Stimulated activated CD4-positive, alpha-beta T cell treated with anti-CD3 and anti-CD28 coated beads, Interleukin-1b, Interleukin-23, amount 100 ng/mL, for 48 hours (primary cell): ENCODE measurements at regions not wholly inside any gene's neighbourhood (a gene's known extent, or its start where the extent isn't known, plus 50 kb on each side); places are given as distances from the start of the nearest gene placed in this dataset.

Experiments
- DNase-seq: peaks from one replicate; pipeline ENCODE4 v3.0.0-alpha.2; 2020

DNA sequence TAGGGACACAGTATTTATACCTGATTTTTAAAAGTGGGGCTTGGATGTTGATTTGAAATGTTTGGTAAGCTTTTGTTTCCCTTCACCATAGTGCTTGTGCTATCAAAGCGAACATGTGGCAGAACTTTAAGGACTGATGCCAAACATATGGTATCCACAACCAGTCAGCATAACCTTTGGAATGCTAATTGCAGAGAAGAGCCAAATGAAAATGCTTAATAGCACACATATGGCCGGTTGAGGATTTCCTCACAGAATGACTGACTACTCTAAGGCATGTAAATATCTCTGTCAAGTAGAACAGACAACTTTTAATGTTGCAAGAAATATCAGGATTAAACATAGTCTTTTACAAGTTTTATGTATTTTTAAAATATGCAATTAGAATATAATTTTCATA, 120.9 kb upstream of the COL3A1 start:
- no peak for DNase-seq

DNA sequence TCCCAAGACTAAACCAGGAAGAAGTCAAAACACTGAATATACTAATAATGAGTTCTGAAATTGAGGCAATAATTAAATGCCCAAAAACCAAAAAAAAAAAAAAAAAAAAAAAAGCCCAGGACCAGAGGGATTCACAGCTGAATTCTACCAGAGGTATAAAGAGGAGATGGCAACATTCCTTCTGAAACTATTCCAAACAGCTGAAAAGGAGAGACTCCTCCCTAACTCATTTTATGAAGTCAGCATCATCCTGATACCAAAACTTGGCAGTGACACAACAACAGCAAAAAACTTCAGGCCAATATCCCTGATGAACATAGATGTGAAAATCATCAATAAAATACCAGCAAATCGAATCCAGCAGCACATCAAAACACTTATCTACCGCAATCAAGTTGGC, 108.5 kb upstream of the COL3A1 start:
- DNase-seq, result no peak

DNA sequence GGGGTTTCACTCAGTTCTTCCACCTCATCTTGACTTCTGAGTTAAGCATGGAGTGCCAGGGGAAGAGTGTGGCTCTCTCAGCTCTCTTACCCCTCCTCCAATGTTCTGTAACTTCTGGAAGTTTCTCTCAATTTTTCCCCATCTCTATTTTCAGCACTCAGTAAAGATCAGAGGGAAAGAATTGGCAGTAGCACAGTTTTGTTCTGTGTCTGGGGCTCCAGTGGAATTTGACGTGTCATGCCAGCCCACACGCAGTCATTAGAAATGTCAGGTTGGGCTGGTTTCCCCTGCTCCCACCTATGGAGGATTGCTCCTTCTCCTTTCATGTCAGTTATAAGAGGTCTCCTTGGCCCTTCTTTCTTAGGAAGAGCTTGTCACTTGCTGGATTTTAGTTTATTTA, 104.6 kb upstream of the COL3A1 start:
- DNase-seq, result peak; percentile 1

DNA sequence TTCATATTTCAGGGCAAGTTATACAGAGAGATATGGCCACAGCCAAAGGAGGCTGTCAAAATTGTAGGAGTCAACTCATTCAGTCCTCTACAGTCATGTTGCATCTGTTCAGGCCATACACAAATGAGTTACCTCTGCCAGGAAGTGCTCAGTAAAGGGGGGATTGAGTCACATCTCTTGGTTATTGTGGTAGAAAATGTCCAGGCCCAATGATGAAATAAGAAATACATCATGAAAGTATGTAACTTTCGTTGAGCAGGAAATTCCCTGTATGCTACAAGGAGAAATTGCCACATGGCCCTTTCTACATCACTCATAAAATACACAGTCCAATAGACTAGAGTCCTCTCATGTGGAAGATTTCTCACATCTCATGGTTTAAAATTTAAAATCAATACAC, 103.9 kb upstream of the COL3A1 start:
- peak; percentile 9 for DNase-seq

DNA sequence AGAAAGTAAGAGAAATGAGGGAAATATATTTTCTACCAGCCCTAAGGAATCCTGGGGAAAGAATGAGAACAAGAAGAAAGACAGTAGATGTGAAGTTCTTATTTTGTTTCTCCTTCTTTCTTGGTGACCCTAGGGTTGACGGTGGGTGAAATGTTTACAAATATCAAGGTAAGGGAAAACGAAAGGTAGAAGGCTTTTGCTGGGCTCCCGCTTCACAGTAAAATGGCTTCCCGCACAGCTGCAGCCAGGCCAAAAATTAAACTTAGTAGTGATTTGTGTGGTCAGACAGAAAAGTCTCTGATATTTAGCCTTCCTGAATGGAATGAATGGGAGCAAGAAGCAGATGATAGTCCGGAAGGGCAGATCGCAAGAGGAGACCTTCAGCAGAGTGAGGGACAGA, 99.1 kb upstream of the COL3A1 start:
- no peak for DNase-seq

DNA sequence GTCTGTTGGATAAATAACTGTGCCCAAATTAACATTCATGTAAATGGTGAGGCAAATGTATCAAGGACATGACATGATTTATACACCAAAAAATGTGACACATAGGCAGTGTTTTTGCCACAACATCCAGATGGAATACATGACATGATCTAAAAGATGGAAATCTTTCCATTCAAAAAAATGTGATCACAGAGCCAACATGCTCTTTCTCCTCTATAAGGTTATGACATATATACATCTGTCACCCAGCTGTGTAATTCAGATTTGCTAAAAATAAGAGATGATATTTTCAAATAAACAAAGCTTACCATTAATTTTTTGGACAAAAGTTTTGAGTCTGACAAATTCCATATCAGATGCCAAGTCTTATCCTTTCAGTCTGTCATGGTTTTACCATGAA, 95.5 kb upstream of the COL3A1 start:
- DNase-seq, result no peak

DNA sequence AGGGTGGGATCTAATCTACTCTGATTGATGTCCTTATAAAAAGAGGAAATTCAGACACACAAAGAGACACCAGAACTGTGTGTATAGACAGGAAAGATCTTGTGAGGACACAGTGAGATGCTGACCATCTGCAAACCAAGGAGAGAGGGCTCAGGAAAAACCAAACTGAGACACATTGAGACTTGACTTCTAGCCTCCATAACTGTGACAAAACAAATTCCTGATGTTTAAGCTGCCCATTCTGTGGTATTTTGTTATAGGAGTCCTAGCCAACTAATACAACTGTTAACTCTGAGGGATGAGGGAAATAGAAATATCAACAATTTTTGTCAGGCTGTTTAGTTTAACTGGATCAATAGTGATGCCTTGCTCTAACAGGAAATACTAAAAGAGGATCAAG, 93.4 kb upstream of the COL3A1 start:
- no peak for DNase-seq

DNA sequence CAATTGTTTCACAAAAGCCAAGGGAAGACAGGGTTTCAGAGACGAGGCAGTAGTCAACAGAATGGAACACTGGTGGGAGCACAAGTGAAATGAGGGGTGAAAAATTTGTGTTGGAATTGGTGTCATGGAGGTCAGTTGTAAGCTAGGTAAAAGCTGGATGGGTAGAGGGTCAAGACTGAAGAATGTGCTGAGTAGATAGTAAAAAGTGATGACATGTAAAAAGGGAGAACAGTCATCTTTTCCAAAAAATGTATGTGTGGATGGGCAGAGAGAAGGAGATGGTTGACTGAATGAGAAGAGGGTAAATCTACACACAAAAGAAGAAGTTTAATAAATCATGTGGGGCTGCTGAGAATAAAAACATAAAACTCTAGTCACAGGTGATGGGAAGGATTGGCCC, 92.7 kb upstream of the COL3A1 start:
- no peak for DNase-seq

DNA sequence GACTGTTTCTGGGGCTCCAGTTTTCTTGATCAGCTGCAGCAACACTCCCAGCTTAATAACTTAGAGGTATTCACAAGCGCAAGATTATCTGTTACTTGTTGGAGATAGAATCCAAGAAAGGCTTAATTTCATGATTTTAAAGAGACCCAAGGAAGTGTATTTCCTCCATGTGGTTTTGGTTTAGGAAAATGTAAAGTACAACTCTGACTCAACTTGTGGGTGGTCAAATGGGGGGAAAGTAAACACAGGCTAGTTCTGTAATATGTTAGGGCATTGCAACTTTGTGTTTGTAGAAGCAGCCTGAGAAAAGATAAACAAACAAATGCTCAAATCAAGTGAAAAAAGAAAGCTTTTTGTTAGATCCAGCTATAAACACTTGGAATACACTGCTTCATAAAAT, 90.1 kb upstream of the COL3A1 start:
- no peak for DNase-seq

DNA sequence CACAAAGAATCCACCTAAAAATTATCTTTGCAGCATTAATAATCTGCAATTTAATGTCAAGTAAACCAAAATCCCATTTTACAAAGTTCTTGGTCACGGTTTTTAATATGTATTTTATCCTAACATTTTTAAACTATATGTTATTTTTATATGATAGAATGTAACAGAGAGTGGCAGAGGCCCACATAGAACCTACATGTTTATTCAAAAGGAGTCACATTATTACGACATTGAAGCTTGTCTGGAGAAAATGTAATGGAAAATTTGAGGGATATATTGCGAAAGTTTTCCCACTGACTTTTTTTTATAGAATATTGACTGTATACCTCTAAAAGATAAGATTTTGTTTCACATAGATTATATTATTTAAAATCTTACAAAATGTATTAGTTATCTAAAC, 89.7 kb upstream of the COL3A1 start:
- no peak for DNase-seq

DNA sequence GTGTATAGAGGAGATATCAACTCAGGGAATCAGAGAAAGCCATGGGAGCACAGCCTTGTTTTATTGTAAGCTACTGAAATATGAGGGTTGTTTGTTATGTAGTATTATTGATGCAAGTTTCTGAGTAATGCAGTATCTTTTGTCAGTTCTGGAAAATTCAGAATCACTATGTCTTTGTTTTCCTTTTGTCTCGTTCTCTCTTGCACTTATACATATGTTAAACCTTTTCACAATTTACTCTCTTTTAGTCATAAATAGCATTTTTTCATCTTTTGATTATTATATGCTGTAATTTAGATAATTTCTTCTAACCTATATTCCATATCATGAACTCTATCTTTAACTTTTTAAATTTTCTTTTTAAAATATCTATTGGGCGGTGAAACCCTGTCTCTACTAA, 85.0 kb upstream of the COL3A1 start:
- no peak for DNase-seq

DNA sequence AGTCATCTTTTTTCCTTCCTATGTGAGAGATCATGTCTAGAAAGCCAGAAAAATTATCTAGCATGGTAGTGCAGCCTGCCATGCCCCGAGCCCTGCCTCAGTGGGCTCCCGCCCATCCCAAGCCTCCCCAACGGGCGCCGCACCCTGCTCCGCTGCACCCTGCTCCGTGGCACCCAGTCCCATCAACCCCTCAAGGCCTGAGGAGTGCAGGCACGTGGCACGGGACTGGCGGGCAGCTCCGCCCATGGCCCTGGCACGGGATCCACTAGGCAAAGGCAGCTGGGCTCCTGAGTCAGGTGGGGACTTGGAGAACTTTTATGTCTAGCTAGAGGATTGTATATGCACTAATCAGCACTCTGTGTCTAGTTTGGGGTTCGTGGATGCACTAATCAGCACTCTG, 83.4 kb upstream of the COL3A1 start:
- no peak for DNase-seq

DNA sequence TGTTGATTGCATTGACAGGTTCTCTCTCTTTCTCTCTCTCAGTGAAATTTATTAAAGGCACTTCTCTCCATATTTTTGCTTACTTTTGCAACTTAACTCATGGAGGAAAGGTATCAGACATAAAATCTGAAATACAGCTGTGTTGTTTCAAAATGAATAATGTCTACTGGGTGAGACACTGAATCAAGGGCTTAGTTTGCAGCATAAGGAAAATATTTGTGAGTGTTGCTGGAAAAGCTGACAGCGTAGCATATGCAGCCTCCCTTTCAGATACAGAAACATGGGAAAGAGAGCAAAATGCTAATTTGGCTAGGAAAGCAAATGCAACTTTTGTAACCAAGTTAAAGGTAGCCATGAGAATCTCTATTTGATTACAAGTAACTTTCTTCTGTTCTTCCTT, 81.5 kb upstream of the COL3A1 start:
- DNase-seq, result no peak

DNA sequence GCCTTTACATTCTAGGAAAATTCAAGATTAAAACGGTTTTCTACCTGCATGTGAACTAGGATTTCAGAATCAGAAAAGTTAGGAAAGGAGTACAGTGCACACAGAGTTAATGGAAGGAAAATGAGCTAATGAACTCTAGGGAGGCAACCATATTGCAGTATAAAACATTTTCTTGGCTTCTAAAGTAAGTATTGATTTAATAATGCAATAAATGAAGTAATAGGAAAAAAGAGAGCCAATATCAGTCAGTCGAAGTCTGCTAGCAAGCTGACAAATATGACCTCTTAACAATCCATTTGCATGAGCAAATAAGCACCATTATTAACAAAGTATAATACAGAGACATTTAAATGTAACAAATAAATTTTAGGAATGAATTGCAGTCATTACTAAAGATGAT, 80.2 kb upstream of the COL3A1 start:
- DNase-seq, result no peak

DNA sequence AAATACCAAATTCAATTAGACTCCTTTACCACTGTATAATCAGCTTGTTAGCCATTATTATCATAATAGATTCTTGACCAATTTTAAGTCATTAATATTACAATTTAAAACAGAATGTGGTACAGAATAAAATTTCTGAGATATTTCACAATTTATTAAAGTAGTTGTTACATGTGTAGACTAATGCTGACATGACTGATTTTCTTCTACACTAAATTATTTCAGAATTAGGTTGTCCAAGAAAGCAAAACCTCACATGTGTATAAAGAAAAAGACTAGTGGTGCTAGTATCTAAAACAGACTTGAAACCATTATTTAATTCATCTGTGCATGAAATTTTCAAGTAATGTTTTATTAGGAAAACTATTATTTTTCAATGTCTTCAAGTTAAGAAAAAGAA, 79.2 kb upstream of the COL3A1 start:
- DNase-seq, result no peak

DNA sequence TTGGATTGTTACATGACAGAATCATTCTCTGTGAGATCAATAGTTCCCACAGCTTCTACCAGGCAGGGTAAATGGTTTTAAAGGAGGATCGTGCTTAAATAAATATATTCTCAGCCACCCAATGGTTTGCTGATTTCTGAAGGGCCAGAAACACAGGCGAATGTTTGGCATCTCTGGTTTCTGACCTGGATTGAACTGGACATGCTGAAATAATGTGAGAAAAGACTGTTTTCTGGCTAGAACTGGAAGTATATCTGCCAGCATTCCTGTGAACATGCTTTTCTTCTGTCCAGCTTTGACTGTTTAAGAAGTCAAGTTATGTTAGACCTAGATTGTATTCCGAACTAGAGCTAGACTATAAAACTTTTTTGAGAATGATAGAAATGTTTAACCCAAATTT, 77.1 kb upstream of the COL3A1 start:
- DNase-seq, result no peak

DNA sequence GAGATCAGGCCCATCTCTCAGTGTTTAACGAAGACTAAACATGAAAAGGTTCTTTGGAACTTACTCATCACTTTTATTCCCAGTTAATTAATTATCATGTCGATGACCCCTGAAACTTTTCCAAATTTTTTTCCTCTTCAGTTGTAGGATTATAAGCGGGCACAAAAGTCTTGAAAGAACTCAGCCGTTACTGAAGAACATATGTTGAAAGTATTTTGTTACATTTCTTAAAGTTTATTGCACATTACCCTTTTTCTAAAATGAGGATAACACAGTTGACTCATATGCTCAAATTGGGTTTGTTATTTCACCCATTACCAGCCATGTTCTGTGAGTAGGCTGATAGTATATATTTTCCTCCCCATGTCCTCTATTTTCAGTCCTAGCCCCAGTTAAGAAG, 75.9 kb upstream of the COL3A1 start:
- DNase-seq, result no peak

DNA sequence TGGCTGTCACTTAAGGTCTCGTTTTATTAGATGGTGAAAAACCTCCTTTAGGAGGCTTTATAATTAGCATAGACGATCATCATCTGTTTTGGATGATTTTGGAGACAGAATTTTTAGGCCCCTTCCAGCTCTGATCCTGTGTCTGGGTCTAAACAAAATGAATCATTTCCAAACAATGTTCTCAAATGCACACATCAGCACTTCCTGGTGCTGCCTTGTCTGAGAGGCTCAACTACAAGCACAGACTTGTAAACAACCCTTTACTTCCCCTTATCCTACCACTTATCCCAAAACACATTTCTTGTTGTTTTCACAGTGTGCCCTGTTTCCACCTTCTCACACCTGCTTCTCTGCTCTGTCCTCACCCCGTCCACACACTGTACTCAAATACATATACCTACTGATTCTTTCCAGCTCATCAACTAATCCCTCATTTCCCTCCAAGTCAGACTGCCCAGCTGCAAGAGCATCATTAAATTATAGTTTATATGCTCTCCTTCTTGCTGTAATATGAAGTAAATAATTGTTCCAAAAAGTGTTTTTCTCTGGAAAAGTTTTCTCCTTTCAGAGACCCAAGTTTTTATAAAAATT, 71.2 kb upstream of the COL3A1 start:
- no peak for DNase-seq

DNA sequence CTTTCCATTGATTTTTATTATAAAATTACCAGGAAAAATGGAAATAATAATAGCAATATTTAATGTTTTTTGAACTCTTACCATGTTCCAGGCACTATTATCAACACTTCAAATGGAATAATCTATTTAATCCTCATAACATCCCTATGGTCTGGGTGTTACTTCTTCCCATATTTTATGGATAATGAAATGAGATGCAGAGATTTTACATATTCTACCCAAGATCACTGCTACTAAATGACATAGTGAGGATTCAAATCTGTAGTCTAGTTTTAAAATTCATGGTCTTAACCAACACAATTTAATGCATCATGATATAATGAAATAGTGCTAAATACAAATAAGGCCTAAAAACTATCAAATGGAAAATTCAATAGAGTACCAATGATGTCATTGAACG, 70.4 kb upstream of the COL3A1 start:
- DNase-seq, result no peak

DNA sequence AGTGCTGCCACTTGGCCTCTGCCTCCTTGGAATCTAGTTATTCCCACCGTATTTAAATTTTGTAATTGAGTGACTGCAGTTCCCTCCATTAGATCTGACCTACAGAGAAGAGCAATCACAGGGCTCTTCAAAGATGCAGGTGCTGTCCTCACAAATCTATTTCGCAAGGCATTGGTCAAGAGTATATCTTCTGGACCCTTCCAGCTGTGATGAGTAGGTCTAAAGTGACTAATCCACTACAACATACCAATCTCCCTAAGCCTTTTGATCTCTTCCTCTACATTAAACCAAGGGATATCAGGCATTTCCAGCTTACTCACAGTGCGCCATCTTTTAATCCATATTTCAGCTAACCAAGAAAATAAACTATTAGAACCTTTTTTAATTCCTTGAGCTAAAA, 65.1 kb upstream of the COL3A1 start:
- no peak for DNase-seq

DNA sequence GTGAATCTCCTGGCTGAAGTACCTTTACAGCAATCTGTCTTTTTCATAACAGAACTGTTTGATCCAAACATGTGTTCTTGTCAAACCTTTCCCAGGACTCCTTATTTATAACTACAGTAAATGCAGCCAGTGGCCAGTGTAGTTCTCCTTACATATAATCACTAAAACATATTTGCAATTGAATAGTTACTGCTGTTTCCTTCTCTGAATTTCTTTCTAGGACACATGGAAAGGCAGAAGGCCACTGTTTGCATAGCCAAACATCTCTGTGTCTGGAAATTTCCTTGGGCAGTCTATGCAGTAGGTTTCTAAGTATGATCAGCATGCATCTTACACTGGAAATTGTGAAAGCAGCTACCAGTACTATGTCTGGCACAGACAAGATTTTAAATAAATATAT, 57.4 kb upstream of the COL3A1 start:
- DNase-seq, result no peak

DNA sequence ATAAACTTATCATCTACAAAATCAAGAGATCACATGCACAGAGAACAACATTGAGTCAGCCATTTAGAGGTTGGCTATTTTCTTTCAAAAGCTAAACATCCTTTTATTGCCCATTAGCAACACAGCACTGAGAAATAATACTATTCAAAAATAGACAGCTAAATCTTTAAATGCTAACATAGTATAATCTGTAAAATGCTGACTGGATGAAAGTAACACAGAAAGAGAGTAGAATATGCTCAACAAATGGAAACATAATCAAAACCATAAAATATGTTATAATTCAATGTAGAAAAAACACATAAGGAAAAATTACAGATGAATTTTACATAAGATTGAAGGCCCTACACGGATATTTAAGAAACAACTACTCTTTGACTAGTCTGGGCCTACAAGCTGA, 56.5 kb upstream of the COL3A1 start:
- no peak for DNase-seq

DNA sequence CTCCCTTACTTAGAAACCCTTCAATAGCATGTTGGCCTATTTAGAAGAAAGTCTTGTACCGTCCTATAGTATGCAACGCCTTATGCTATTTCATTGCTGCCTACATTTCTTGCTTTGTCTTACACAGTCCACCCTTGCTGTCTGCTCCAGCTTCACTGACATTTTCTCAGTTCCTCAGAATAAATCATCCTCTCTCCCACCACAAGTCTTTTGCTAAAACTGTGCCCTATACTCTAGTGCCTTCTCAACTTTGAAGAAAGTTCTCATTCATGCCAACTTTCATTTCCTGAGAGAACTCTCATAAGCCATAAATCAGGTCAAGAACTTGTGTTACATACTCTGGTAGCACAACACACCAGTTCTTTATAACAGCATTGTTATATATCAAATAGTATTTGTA, 54.3 kb upstream of the COL3A1 start:
- no peak for DNase-seq

DNA sequence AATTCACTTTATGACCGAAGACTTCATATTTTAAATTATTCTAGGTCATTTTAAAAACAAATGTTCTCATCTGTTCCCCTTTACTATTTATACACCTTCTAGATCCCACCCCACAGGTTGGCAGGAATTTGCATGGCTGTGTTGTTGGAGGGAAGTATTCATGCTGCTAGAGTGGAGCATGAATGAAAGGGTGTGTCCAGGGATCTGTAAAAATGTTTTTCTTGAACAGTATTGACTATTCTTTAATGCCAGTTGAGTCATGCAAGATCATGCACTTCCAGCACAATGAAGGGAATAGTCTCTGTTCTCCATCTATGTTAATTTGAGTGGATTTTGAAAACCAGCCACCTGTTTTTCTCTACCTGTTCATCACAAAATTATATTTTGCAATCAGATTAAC, 52.0 kb upstream of the COL3A1 start:
- no peak for DNase-seq
